ENCODE measurements at regions not wholly inside any gene's neighbourhood (a gene's known extent, or its start where the extent isn't known, plus 50 kb on each side); places are given as distances from the start of the nearest gene placed in this dataset.

DNA sequence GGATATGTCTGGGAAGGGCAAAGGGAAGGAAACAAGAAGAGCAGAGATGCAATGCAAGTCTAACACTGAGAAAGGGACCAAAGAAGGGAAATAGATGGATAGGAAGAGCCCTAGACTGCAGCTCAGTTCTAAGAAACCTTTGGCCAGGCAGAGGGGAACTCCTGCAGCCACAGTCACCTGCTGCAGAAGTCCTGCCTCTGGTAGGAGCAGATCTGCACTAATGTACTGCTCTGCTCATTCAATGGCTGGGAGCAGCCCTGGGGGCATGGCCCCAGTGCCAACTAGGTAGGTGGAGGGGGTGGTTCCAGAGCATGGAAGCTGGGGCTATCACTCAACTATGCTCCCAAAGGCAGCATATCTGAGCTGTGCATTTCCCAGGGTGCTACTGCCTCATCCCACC lies 388.9 kb downstream of the PCNX1 start:
- TF ChIP-seq, protein P1, sequence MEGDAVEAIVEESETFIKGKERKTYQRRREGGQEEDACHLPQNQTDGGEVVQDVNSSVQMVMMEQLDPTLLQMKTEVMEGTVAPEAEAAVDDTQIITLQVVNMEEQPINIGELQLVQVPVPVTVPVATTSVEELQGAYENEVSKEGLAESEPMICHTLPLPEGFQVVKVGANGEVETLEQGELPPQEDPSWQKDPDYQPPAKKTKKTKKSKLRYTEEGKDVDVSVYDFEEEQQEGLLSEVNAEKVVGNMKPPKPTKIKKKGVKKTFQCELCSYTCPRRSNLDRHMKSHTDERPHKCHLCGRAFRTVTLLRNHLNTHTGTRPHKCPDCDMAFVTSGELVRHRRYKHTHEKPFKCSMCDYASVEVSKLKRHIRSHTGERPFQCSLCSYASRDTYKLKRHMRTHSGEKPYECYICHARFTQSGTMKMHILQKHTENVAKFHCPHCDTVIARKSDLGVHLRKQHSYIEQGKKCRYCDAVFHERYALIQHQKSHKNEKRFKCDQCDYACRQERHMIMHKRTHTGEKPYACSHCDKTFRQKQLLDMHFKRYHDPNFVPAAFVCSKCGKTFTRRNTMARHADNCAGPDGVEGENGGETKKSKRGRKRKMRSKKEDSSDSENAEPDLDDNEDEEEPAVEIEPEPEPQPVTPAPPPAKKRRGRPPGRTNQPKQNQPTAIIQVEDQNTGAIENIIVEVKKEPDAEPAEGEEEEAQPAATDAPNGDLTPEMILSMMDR (IDR thresholded peaks at IDR 0.05; ENCODE audit: poor library complexity, severe bottlenecking), result no peak
- TF ChIP-seq EZH2 (IDR thresholded peaks at IDR 0.05; ENCODE audit: borderline replicate concordance, insufficient read depth, low read length, poor library complexity, severe bottlenecking), result no peak
- TF ChIP-seq POLR2AphosphoS5 (IDR thresholded peaks at IDR 0.05), result no peak
